ENCODE measurements at regions not wholly inside any gene's neighbourhood (a gene's known extent, or its start where the extent isn't known, plus 50 kb on each side); places are given as distances from the start of the nearest gene placed in this dataset.

- Mint-ChIP-seq H3K27me3 (no peaks in the 10 kb centered on the region), H3K36me3 (no peaks in the 10 kb centered on the region), H3K4me3 (no peak overlapping the region), H3K27ac (no peak overlapping the region), H3K4me1 (no peaks in the 10 kb centered on the region), H3K9me3 (peaks cover 0 to 6% (median 0%) of the 10 kb centered on the region in 7 donors)
- no peak for DNase-seq
- no peak for ATAC-seq (ENCODE audit: low read depth in 2 of 2)
These were observed 275.6 kb upstream of the NOVA1 start for GRCh38 chr14:26873362-26873960.

GRCh38 chr14:26887847-26888246, 290.0 kb upstream of the NOVA1 start:
- H3K27ac Mint-ChIP-seq: no peak overlapping the region
- no peaks in the 10 kb centered on the region for H3K27me3 Mint-ChIP-seq
- DNase-seq: no peak
- H3K4me1 Mint-ChIP-seq: no peaks in the 10 kb centered on the region
- no peak for ATAC-seq (ENCODE audit: low read depth in 2 of 2)
- H3K9me3 Mint-ChIP-seq: peaks cover 0 to 22% (median 6%) of the 10 kb centered on the region in 7 donors
- H3K36me3 Mint-ChIP-seq: no peaks in the 10 kb centered on the region
- no peak overlapping the region for H3K4me3 Mint-ChIP-seq

GRCh38 chr14:26888592-26888991, 290.8 kb upstream of the NOVA1 start:
- Mint-ChIP-seq H3K4me1 (no peaks in the 10 kb centered on the region), H3K36me3 (no peaks in the 10 kb centered on the region), H3K4me3 (no peak overlapping the region), H3K9me3 (peaks cover 0 to 16% (median 6%) of the 10 kb centered on the region in 7 donors), H3K27ac (no peak overlapping the region), H3K27me3 (no peaks in the 10 kb centered on the region)
- ATAC-seq (ENCODE audit: low read depth in 2 of 2) (no peak), DNase-seq (no peak)

- no peaks in the 10 kb centered on the region for H3K27me3 Mint-ChIP-seq
- DNase-seq: no peak
- no peaks in the 10 kb centered on the region for H3K36me3 Mint-ChIP-seq
- H3K9me3 Mint-ChIP-seq: peaks cover 3 to 8% (median 5%) of the 10 kb centered on the region in 7 donors
- no peak for ATAC-seq (ENCODE audit: low read depth in 2 of 2)
- H3K27ac Mint-ChIP-seq: no peak overlapping the region
- no peak overlapping the region for H3K4me3 Mint-ChIP-seq
- H3K4me1 Mint-ChIP-seq: no peaks in the 10 kb centered on the region
These were observed 298.6 kb upstream of the NOVA1 start for GRCh38 chr14:26896447-26896846.

GRCh38 chr14:26897196-26897595, 299.4 kb upstream of the NOVA1 start:
- no peak overlapping the region for H3K27ac Mint-ChIP-seq
- H3K36me3 Mint-ChIP-seq: no peaks in the 10 kb centered on the region
- peaks cover 3 to 9% (median 5%) of the 10 kb centered on the region in 7 donors for H3K9me3 Mint-ChIP-seq
- DNase-seq: no peak
- ATAC-seq (ENCODE audit: low read depth in 2 of 2): no peak
- no peaks in the 10 kb centered on the region for H3K27me3 Mint-ChIP-seq
- no peak overlapping the region for H3K4me3 Mint-ChIP-seq
- no peaks in the 10 kb centered on the region for H3K4me1 Mint-ChIP-seq

- H3K27ac Mint-ChIP-seq: no peak overlapping the region
- H3K4me3 Mint-ChIP-seq: no peak overlapping the region
- H3K4me1 Mint-ChIP-seq: no peaks in the 10 kb centered on the region
- H3K27me3 Mint-ChIP-seq: no peaks in the 10 kb centered on the region
- ATAC-seq (ENCODE audit: low read depth in 2 of 2): no peak
- peaks cover 0 to 9% (median 3%) of the 10 kb centered on the region in 7 donors for H3K9me3 Mint-ChIP-seq
- H3K36me3 Mint-ChIP-seq: no peaks in the 10 kb centered on the region
- DNase-seq: no peak
These were observed 307.4 kb upstream of the NOVA1 start for GRCh38 chr14:26905229-26905628.

- Mint-ChIP-seq H3K4me1 (no peaks in the 10 kb centered on the region), H3K4me3 (no peak overlapping the region), H3K27ac (peak overlapping the region in 1 of 6 donors; percentile 6), H3K36me3 (no peaks in the 10 kb centered on the region), H3K27me3 (no peaks in the 10 kb centered on the region), H3K9me3 (peaks cover 0 to 4% (median 0%) of the 10 kb centered on the region in 7 donors)
- ATAC-seq (ENCODE audit: low read depth in 2 of 2): no peak
- DNase-seq: no peak
These were observed 316.0 kb upstream of the NOVA1 start for GRCh38 chr14:26913786-26914185.

- Mint-ChIP-seq H3K9me3 (peaks cover 0 to 4% (median 2%) of the 10 kb centered on the region in 7 donors), H3K4me1 (no peaks in the 10 kb centered on the region), H3K27me3 (no peaks in the 10 kb centered on the region), H3K27ac (no peak overlapping the region), H3K4me3 (no peak overlapping the region), H3K36me3 (no peaks in the 10 kb centered on the region)
- DNase-seq (no peak), ATAC-seq (ENCODE audit: low read depth in 2 of 2) (no peak)
These were observed 319.3 kb upstream of the NOVA1 start for GRCh38 chr14:26917086-26917485.

- Mint-ChIP-seq H3K9me3 (peaks cover 0 to 3% (median 0%) of the 10 kb centered on the region in 7 donors), H3K4me1 (no peaks in the 10 kb centered on the region), H3K27me3 (no peaks in the 10 kb centered on the region), H3K27ac (no peak overlapping the region), H3K4me3 (no peak overlapping the region), H3K36me3 (no peaks in the 10 kb centered on the region)
- no peak for DNase-seq
- ATAC-seq (ENCODE audit: low read depth in 2 of 2): no peak
These were observed 328.2 kb upstream of the NOVA1 start for GRCh38 chr14:26925876-26926584.

GRCh38 chr14:26926585-26926984, 328.8 kb upstream of the NOVA1 start:
- Mint-ChIP-seq H3K9me3 (peaks cover 0 to 2% (median 0%) of the 10 kb centered on the region in 7 donors), H3K27me3 (no peaks in the 10 kb centered on the region), H3K27ac (no peak overlapping the region), H3K36me3 (no peaks in the 10 kb centered on the region), H3K4me1 (no peaks in the 10 kb centered on the region), H3K4me3 (no peak overlapping the region)
- DNase-seq (no peak), ATAC-seq (ENCODE audit: low read depth in 2 of 2) (no peak)

- Mint-ChIP-seq H3K36me3 (no peaks in the 10 kb centered on the region), H3K4me1 (no peaks in the 10 kb centered on the region), H3K9me3 (peaks cover 0 to 2% (median 0%) of the 10 kb centered on the region in 7 donors), H3K4me3 (no peak overlapping the region), H3K27me3 (no peaks in the 10 kb centered on the region), H3K27ac (no peak overlapping the region)
- DNase-seq: no peak
- no peak for ATAC-seq (ENCODE audit: low read depth in 2 of 2)
These were observed 330.2 kb upstream of the NOVA1 start for GRCh38 chr14:26928019-26928418.

GRCh38 chr14:26929361-26929760, 331.5 kb upstream of the NOVA1 start:
- ATAC-seq (ENCODE audit: low read depth in 2 of 2): no peak
- no peaks in the 10 kb centered on the region for H3K27me3 Mint-ChIP-seq

GRCh38 chr14:26930576-26930975, 332.7 kb upstream of the NOVA1 start:
- Mint-ChIP-seq H3K9me3 (peaks cover 0 to 2% (median 0%) of the 10 kb centered on the region in 7 donors), H3K27me3 (no peaks in the 10 kb centered on the region), H3K4me1 (no peaks in the 10 kb centered on the region), H3K4me3 (no peak overlapping the region), H3K36me3 (no peaks in the 10 kb centered on the region), H3K27ac (no peak overlapping the region)
- no peak for DNase-seq
- ATAC-seq (ENCODE audit: low read depth in 2 of 2): no peak

More at GRCh38 chr14:26929361-26929760, 331.5 kb upstream of the NOVA1 start:
- Mint-ChIP-seq H3K4me1 (no peaks in the 10 kb centered on the region), H3K27ac (no peak overlapping the region), H3K9me3 (peaks cover 0 to 2% (median 0%) of the 10 kb centered on the region in 7 donors), H3K36me3 (no peaks in the 10 kb centered on the region), H3K4me3 (no peak overlapping the region)
- no peak for DNase-seq

GRCh38 chr14:26932606-26933005, 334.8 kb upstream of the NOVA1 start:
- Mint-ChIP-seq H3K36me3 (no peaks in the 10 kb centered on the region), H3K4me1 (no peaks in the 10 kb centered on the region), H3K27ac (no peak overlapping the region), H3K27me3 (no peaks in the 10 kb centered on the region), H3K9me3 (peaks cover 0 to 2% (median 0%) of the 10 kb centered on the region in 7 donors), H3K4me3 (no peak overlapping the region)
- no peak for ATAC-seq (ENCODE audit: low read depth in 2 of 2)
- DNase-seq: no peak

All from naive B cell (primary cell).